H1 (cell line): ENCODE measurements at regions not wholly inside any gene's neighbourhood (a gene's known extent, or its start where the extent isn't known, plus 50 kb on each side); places are given as distances from the start of the nearest gene placed in this dataset.

Experiments
- CTCF ChIA-PET: fragments of 300-600 bp; sonication (Branson Sonifier 250); formaldehyde crosslinking; loops from one replicate; lab custom pipeline; 2021; ENCODE audit not compliant: partially characterized antibody; lab: Charles Lee
- POLR2A ChIA-PET: fragments of 300-600 bp; sonication (Branson Sonifier 250); formaldehyde crosslinking; loops from one replicate; lab custom pipeline; 2021; ENCODE audit warnings: inconsistent platforms; ENCODE audit not compliant: partially characterized antibody; lab: Charles Lee
- DNase-seq, 2 experiments: peaks; one replicate each; pipeline versions ENCODE4 v3.0.0 to v3.0.0-alpha.2; 2010 to 2022; ENCODE audit warnings: low spot score in 2 of 2, low read depth in 1 of 2, mixed read lengths in 1 of 2
- FAIRE-seq: peaks from 2 replicates; lab custom pipeline; 2011; peaks lifted over from hg19 to GRCh38; lab: Jason Lieb, UNC
- H2AFZ ChIP-seq: 2 replicates; pipeline ENCODE4 v1.8.1; 2012; ENCODE audit warnings: low read length, inconsistent platforms
- H2AK5ac ChIP-seq: 2 replicates; pipeline ENCODE4 v1.6.1; 2013; ENCODE audit warnings: low read depth, low read length
- H2BK120ac ChIP-seq: replicated peaks from 2 replicates; pipeline ENCODE3; 2013; ENCODE audit warnings: low read depth, low read length, inconsistent platforms
- H2BK12ac ChIP-seq: 2 replicates; pipeline ENCODE4 v1.6.1; 2013; ENCODE audit warnings: low read depth, low read length
- H2BK15ac ChIP-seq: 2 replicates; pipeline ENCODE4 v1.6.1; 2013; ENCODE audit warnings: low read length
- H2BK20ac ChIP-seq: 2 replicates; pipeline ENCODE4 v1.6.1; 2013; ENCODE audit warnings: low read length
- H2BK5ac ChIP-seq: 2 replicates; pipeline ENCODE4 v1.6.1; 2013; ENCODE audit warnings: low read depth, low read length
- H3K14ac ChIP-seq: 2 replicates; pipeline ENCODE4 v1.6.1; 2013; ENCODE audit warnings: inconsistent platforms; ENCODE audit not compliant: insufficient read length
- H3K18ac ChIP-seq: 2 replicates; pipeline ENCODE4 v1.6.1; 2013; ENCODE audit warnings: low read length; ENCODE audit errors: extremely low read depth
- H3K23ac ChIP-seq: 2 replicates; pipeline ENCODE4 v1.6.1; 2013; ENCODE audit warnings: inconsistent platforms; ENCODE audit not compliant: insufficient read length
- H3K23me2 ChIP-seq: 2 replicates; pipeline ENCODE4 v1.6.1; 2013; ENCODE audit warnings: low read depth, low read length
- H3K27ac ChIP-seq: 2 replicates; pipeline ENCODE4 v1.6.1; 2011; ENCODE audit warnings: low read depth, low read length, inconsistent platforms
- H3K27me3 ChIP-seq, 4 experiments: replicated peaks in 1 of 4; 1 replicate in 1 of 4; 2 replicates in 3 of 4; pipeline versions ENCODE4 v1.6.1 to v1.8.1; 2011 to 2013; ENCODE audit warnings: low read length in 3 of 4, mild to moderate bottlenecking in 3 of 4, inconsistent platforms in 2 of 4, mixed read lengths in 2 of 4, moderate library complexity in 1 of 4; ENCODE audit not compliant: control insufficient read depth in 3 of 4, insufficient read depth in 3 of 4; ENCODE audit errors: extremely low read depth in 1 of 4
- H3K36me3 ChIP-seq, 4 experiments: 2 replicates each; pipeline versions ENCODE4 v1.6.1 to v1.8.1; 2011 to 2013; ENCODE audit warnings: mild to moderate bottlenecking in 4 of 4, low read length in 3 of 4, moderate library complexity in 2 of 4, control low read depth in 1 of 4, inconsistent platforms in 1 of 4; ENCODE audit not compliant: insufficient read depth in 4 of 4, control insufficient read depth in 2 of 4
- H3K4ac ChIP-seq: replicated peaks from 2 replicates; pipeline ENCODE3; 2013; ENCODE audit warnings: low read length, low read depth, mixed read lengths, inconsistent platforms; ENCODE audit not compliant: insufficient read length
- H3K4me1 ChIP-seq, 4 experiments: replicated peaks in 1 of 4; 1 replicate in 1 of 4; 2 replicates in 3 of 4; pipeline versions ENCODE4 v1.6.1 to v1.8.1; 2011 to 2013; ENCODE audit warnings: low read length in 3 of 4, inconsistent platforms in 2 of 4, mixed read lengths in 1 of 4; ENCODE audit not compliant: insufficient read depth in 4 of 4, control insufficient read depth in 3 of 4
- H3K4me2 ChIP-seq, 2 experiments: 2 replicates each; pipeline versions ENCODE4 v1.6.1 to v1.8.1; 2011 to 2013; ENCODE audit warnings: low read depth in 2 of 2, low read length in 2 of 2, control low read depth in 1 of 2, inconsistent platforms in 1 of 2, mild to moderate bottlenecking in 1 of 2; ENCODE audit not compliant: insufficient read depth in 1 of 2
- H3K4me3 ChIP-seq, 4 experiments: fragments of 200-600, 300-600 bp in 1 of 4; sonication (generic), shearing (Covaris generic), sonication (Bioruptor Twin) in 1 of 4; 2 replicates each; pipeline versions ENCODE4 v1.5.1 to v1.8.1; 2011 to 2016; ENCODE audit warnings: low read length in 4 of 4, low read depth in 3 of 4, control low read depth in 2 of 4, inconsistent platforms in 2 of 4, mild to moderate bottlenecking in 2 of 4, mixed read lengths in 1 of 4, moderate library complexity in 1 of 4; ENCODE audit not compliant: insufficient read depth in 2 of 4; ENCODE audit errors: extremely low read depth in 1 of 4
- H3K56ac ChIP-seq: replicated peaks from 2 replicates; pipeline ENCODE3; 2013; ENCODE audit warnings: low read depth, mild to moderate bottlenecking, mixed read lengths, low read length, inconsistent platforms; ENCODE audit not compliant: insufficient read length
- H3K79me1 ChIP-seq: 2 replicates; pipeline ENCODE4 v1.6.1; 2013; ENCODE audit warnings: low read depth, low read length, control low read depth
- H3K79me2 ChIP-seq, 2 experiments: 2 replicates each; pipeline versions ENCODE4 v1.6.1 to v1.8.1; 2012 to 2013; ENCODE audit warnings: low read length in 2 of 2, mild to moderate bottlenecking in 2 of 2, inconsistent platforms in 1 of 2; ENCODE audit not compliant: insufficient read depth in 2 of 2, control insufficient read depth in 1 of 2
- H3K9ac ChIP-seq, 4 experiments: replicated peaks in 1 of 4; 1 replicate in 1 of 4; 2 replicates in 3 of 4; pipeline versions ENCODE4 v1.6.1 to v1.8.1; 2011 to 2013; ENCODE audit warnings: low read depth in 3 of 4, low read length in 3 of 4, control low read depth in 2 of 4, mild to moderate bottlenecking in 2 of 4, moderate library complexity in 2 of 4, inconsistent platforms in 1 of 4; ENCODE audit errors: extremely low read depth in 1 of 4
- H3K9me3 ChIP-seq, 2 experiments: 2 replicates each; pipeline versions ENCODE4 v1.6.1 to v1.8.1; 2012 to 2013; ENCODE audit warnings: mild to moderate bottlenecking in 2 of 2, moderate library complexity in 2 of 2, control low read depth in 1 of 2, inconsistent platforms in 1 of 2, low read depth in 1 of 2, low read length in 1 of 2, mixed read lengths in 1 of 2; ENCODE audit not compliant: insufficient read depth in 2 of 2
- H4K20me1 ChIP-seq, 2 experiments: replicated peaks in 1 of 2; 2 replicates each; pipeline versions ENCODE3 to v1.8.1; 2011 to 2013; ENCODE audit warnings: inconsistent platforms in 2 of 2, low read length in 2 of 2, mild to moderate bottlenecking in 1 of 2; ENCODE audit not compliant: insufficient read depth in 2 of 2, control insufficient read depth in 1 of 2
- H4K5ac ChIP-seq: 2 replicates; pipeline ENCODE4 v1.6.1; 2013; ENCODE audit warnings: low read length, low read depth, mixed read lengths, inconsistent platforms; ENCODE audit not compliant: insufficient read length
- H4K8ac ChIP-seq: 2 replicates; pipeline ENCODE4 v1.8.0; 2013; ENCODE audit warnings: mild to moderate bottlenecking, moderate library complexity, low read length, inconsistent platforms; ENCODE audit not compliant: insufficient read depth; ENCODE audit errors: extremely low read depth
- H4K91ac ChIP-seq: replicated peaks from 2 replicates; pipeline ENCODE3; 2013; ENCODE audit warnings: low read length, mixed read lengths, inconsistent platforms; ENCODE audit not compliant: insufficient read length
- ASH2L ChIP-seq: fragments of 200-600, 300-600 bp; sonication (generic); IDR thresholded peaks from one replicate; pipeline ENCODE4 v1.7.1; 2017; ENCODE audit warnings: low read length
- CBX8 ChIP-seq: fragments of 300-800, 300-1000 bp; sonication (generic); IDR thresholded peaks from 2 replicates; pipeline ENCODE4 v1.7.1; 2016; ENCODE audit warnings: low read depth, low read length, borderline replicate concordance
- CEBPB ChIP-seq: IDR thresholded peaks from 2 replicates; pipeline ENCODE4 v1.6.1; 2012; ENCODE audit warnings: low read depth, low read length
- CREB1 ChIP-seq: IDR thresholded peaks from 2 replicates; pipeline ENCODE4 v1.6.1; 2012; ENCODE audit warnings: inconsistent platforms
- FOSL1 ChIP-seq: IDR thresholded peaks from 2 replicates; pipeline ENCODE4 v1.6.1; 2011; ENCODE audit warnings: mild to moderate bottlenecking, low read depth, low read length, moderate library complexity; ENCODE audit not compliant: insufficient read depth
- GABPA ChIP-seq: IDR thresholded peaks from 2 replicates; pipeline ENCODE4 v1.6.1; 2011; ENCODE audit warnings: mild to moderate bottlenecking, low read length, moderate library complexity, borderline replicate concordance; ENCODE audit not compliant: insufficient read depth
- KDM1A ChIP-seq: fragments of 200-600, 300-600 bp; sonication (generic); IDR thresholded peaks from 2 replicates; pipeline ENCODE4 v1.7.1; 2016; ENCODE audit warnings: mild to moderate bottlenecking, low read length, borderline replicate concordance
- POLR2AphosphoS5 ChIP-seq: IDR thresholded peaks from 2 replicates; pipeline ENCODE4 v1.6.1; 2011; ENCODE audit warnings: low read depth, low read length
- SIN3A ChIP-seq, 2 experiments: IDR thresholded peaks in 1 of 2; conservative IDR thresholded peaks in 1 of 2; 2 replicates each; pipeline ENCODE4 v1.6.1; 2011 to 2012; ENCODE audit warnings: low read length in 2 of 2, improper control_type of control experiment in 1 of 2, low read depth in 1 of 2, mild to moderate bottlenecking in 1 of 2
- SP4 ChIP-seq: IDR thresholded peaks from 2 replicates; pipeline ENCODE4 v1.6.1; 2012; ENCODE audit warnings: low read length, inconsistent platforms
- TAF7 ChIP-seq: optimal IDR thresholded peaks from 2 replicates; pipeline ENCODE3; 2011; ENCODE audit warnings: low read depth, mild to moderate bottlenecking, inconsistent platforms, low read length, moderate library complexity, borderline replicate concordance
- TBP ChIP-seq: IDR thresholded peaks from 2 replicates; pipeline ENCODE4 v1.6.1; 2011; ENCODE audit warnings: low read depth, low read length, improper control_type of control experiment
- ZNF274 ChIP-seq: IDR thresholded peaks from 2 replicates; pipeline ENCODE4 v1.7.0; 2012; ENCODE audit warnings: low read length, borderline replicate concordance; ENCODE audit errors: extremely low read depth
- WGBS, 2 experiments: shearing (Covaris generic) in 1 of 2; methylation state at CpG; one replicate each; pipeline versions ENCODE4 v1.1.6 to v1.1.7; 2013 to 2015; ENCODE audit warnings: low lambda C conversion rate in 2 of 2, mixed read lengths in 2 of 2, inconsistent platforms in 1 of 2, low coverage in 1 of 2, missing lambda C conversion rate in 1 of 2; ENCODE audit not compliant: insufficient replicate concordance in 2 of 2, insufficient coverage in 1 of 2, insufficient read length in 1 of 2; ENCODE audit errors: extremely low coverage in 1 of 2, missing lambda C conversion rate in 1 of 2; 5-methylcytosine and 5-hydroxymethylcytosine counted together
- TF ChIP-seq, protein P1 (sequence below): IDR thresholded peaks from 2 replicates; pipeline ENCODE4 v1.6.1; 2012; ENCODE audit warnings: inconsistent platforms

DNA sequence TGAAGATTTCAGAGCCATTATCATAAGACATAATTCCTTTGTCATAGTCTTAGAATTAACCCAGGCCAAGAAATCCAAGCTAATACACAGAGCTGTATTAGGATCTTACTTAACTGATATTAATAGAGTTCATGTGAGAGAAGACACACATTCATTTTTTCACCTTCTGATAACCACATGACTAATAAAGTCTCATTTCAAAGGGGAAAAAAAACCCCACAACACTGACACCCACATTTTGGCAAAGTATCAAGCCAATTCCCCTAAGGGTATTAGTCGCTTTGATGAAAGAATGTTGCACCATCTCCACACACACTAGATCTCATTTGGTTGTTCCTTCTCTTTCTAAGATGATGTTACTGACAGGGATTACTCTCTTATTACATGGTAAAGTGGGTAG is 344.4 kb upstream of the ESRRG start:
- Histone ChIP-seq H4K8ac (no peak overlapping the region), H3K27ac (no peak overlapping the region), H3K18ac (no peak overlapping the region), H3K4me1 (peaks cover 0 to 3% (median 0%) of the 10 kb centered on the region in 4 experiments; a peak in 1 of 7 replicates), H2AK5ac (no peak overlapping the region), H3K23ac (no peak overlapping the region), H2BK20ac (no peak overlapping the region), H3K79me2 (no peaks in the 10 kb centered on the region), H3K9ac (no peak overlapping the region), H3K9me3 (no peaks in the 10 kb centered on the region), H3K23me2 (no peaks in the 10 kb centered on the region), H2BK5ac (no peak overlapping the region), H3K4me2 (no peak overlapping the region), H3K79me1 (no peaks in the 10 kb centered on the region), H2BK15ac (no peak overlapping the region), H3K4me3 (no peak overlapping the region), H4K91ac (no peak overlapping the region), H3K27me3 (no peaks in the 10 kb centered on the region), H4K20me1 (no peaks in the 10 kb centered on the region), H3K36me3 (no peaks in the 10 kb centered on the region), H3K4ac (no peak overlapping the region), H4K5ac (no peak overlapping the region), H3K56ac (no peak overlapping the region), H2BK120ac (no peak overlapping the region), H2AFZ (no peak overlapping the region), H3K14ac (no peak overlapping the region), H2BK12ac (no peak overlapping the region)
- ChIA-PET POLR2A (no interaction called here), CTCF (interaction anchor here (1.0 to 1.1 kb wide), 2 partner anchors 19 to 25 kb away, joined by 3 to 4 read pairs; no protein-coding TSS in a partner anchor)
- WGBS, 2 experiments, result 100% methylated on average over 1 of the region's 1 CpG; no CpG with 5 or more reads in 1 of the 2 experiments
- DNase-seq (no peak), FAIRE-seq (no peak)
- TF ChIP-seq, protein P1, sequence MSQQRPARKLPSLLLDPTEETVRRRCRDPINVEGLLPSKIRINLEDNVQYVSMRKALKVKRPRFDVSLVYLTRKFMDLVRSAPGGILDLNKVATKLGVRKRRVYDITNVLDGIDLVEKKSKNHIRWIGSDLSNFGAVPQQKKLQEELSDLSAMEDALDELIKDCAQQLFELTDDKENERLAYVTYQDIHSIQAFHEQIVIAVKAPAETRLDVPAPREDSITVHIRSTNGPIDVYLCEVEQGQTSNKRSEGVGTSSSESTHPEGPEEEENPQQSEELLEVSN, result no peak
- TF ChIP-seq TAF7 (no peak), TBP (no peak), SP4 (no peak), CBX8 (no peak), ASH2L (no peak), CEBPB (no peak), KDM1A (no peak), SIN3A (conservative IDR thresholded peaks at IDR 0.05 in 1 of 2, IDR thresholded peaks at IDR 0.05 in 1 of 2; ENCODE audit: low read depth in 1 of 2, low read length in 2 of 2) (no peak), FOSL1 (no peak), ZNF274 (no peak), POLR2AphosphoS5 (no peak), GABPA (no peak), CREB1 (no peak)
